ENCODE measurements at regions not wholly inside any gene's neighbourhood (a gene's known extent, or its start where the extent isn't known, plus 50 kb on each side); places are given as distances from the start of the nearest gene placed in this dataset.

- TF ChIP-seq CTCF (IDR thresholded peaks at IDR 0.05): no peak
- no peak for TF ChIP-seq POLR2A (IDR thresholded peaks at IDR 0.05)
Observed at GRCh38 chr19:28044477-28044876, 1168.5 kb downstream of the UQCRFS1 start.

All from heart left ventricle (tissue), 13 donors.